ENCODE measurements at regions not wholly inside any gene's neighbourhood (a gene's known extent, or its start where the extent isn't known, plus 50 kb on each side); places are given as distances from the start of the nearest gene placed in this dataset.
"Not testable (repeated sequence)": the region's sequence is repeated elsewhere in the genome, so short reads cannot be mapped to it uniquely, and the experiment has no call there.

DNA sequence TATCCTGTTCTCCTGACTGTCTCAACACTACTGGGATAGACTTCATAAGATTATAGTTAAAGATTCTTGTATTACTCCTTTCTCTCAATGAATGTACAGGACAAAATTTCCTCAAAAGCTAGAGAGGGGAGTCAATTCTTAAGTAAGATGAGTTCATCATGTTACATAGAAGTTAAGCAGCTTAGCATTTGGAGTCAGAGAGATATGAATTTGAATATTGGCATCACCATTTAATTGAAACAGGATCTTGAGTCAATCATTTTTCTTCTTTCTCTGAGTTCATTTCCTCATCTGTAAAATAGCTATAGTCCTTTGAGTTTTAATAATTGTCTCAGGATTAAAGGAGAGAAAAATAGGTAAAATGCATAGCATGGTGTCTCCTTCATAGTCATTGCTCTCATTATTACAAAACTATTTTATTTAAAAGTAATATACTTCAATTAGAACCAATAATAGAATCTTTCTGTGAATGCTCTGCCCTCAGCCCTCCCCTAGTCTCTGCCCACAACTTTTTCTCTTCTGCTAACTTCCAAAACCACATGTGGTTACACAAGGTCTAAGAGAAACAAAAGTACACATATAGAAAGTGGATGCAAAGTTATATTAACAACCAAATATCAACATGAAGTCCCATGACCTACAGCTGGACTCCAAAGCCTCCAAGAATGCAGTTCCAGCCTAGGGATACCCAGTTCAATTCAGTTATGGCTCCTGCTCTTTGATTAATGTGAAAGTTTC lies 265.6 kb downstream of the TLE1 start:
- peaks cover 42% of the 10 kb centered on the region for H3K9me3 Mint-ChIP-seq (ENCODE audit: low read depth)
- no peaks in the 10 kb centered on the region for H3K27me3 Mint-ChIP-seq (ENCODE audit: low read depth)
- no peak overlapping the region for H3K27ac Mint-ChIP-seq (ENCODE audit: unreplicated experiment)
- DNase-seq (ENCODE audit: low spot score) = no peak
- H3K36me3 Mint-ChIP-seq (ENCODE audit: low read depth) = peaks cover 2% of the 10 kb centered on the region
- no peak for TF ChIP-seq CTCF (IDR thresholded peaks at IDR 0.05)
- peaks cover 7% of the 10 kb centered on the region for H3K4me1 Mint-ChIP-seq (ENCODE audit: low read depth)
- H3K4me3 Mint-ChIP-seq (ENCODE audit: unreplicated experiment) = no peak overlapping the region

- H3K4me3 Mint-ChIP-seq (ENCODE audit: unreplicated experiment); H3K27ac Mint-ChIP-seq (ENCODE audit: unreplicated experiment); DNase-seq (ENCODE audit: low spot score); H3K27me3 Mint-ChIP-seq (ENCODE audit: low read depth); H3K36me3 Mint-ChIP-seq (ENCODE audit: low read depth): not testable (repeated sequence)
- Mint-ChIP-seq H3K9me3 (ENCODE audit: low read depth) (peaks cover 28% of the 10 kb centered on the region), H3K4me1 (ENCODE audit: low read depth) (peaks cover 29% of the 10 kb centered on the region)
Measured at GRCh38 chr9:81421090-81421489, 268.3 kb downstream of the TLE1 start.

DNA sequence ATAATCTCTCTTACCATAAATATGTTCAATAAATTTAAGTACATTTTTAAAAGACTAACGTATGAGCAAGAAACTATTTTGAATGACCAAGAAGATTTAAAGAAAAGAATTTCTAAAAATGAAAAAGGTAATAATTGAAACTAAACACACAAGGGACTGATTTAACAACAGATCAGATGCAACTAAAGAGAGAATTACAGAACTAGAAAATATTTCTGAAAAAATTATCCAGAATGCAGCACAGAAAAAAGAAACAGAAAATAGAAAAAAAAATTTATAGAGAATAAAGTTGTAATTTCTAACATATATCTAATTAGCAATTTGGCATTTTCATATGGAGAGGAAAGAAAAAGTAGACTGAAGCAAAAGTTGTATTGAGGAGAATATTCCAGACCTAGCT lies 269.3 kb downstream of the TLE1 start:
- DNase-seq (ENCODE audit: low spot score) = no peak
- peaks cover 20% of the 10 kb centered on the region for H3K9me3 Mint-ChIP-seq (ENCODE audit: low read depth)

GRCh38 chr9:81417941-81418340 lies 271.4 kb downstream of the TLE1 start:
- Mint-ChIP-seq H3K9me3 (ENCODE audit: low read depth) (peaks cover 9% of the 10 kb centered on the region), H3K27me3 (ENCODE audit: low read depth) (no peaks in the 10 kb centered on the region), H3K27ac (ENCODE audit: unreplicated experiment) (no peak overlapping the region), H3K4me1 (ENCODE audit: low read depth) (peaks cover 22% of the 10 kb centered on the region), H3K4me3 (ENCODE audit: unreplicated experiment) (no peak overlapping the region), H3K36me3 (ENCODE audit: low read depth) (no peaks in the 10 kb centered on the region)
- no peak for DNase-seq (ENCODE audit: low spot score)
- TF ChIP-seq CTCF (IDR thresholded peaks at IDR 0.05) = no peak

More for the DNA sequence above, 269.3 kb downstream of the TLE1 start:
- no peaks in the 10 kb centered on the region for H3K36me3 Mint-ChIP-seq (ENCODE audit: low read depth)
- TF ChIP-seq CTCF (IDR thresholded peaks at IDR 0.05) = no peak
- no peak overlapping the region for H3K4me3 Mint-ChIP-seq (ENCODE audit: unreplicated experiment)
- no peaks in the 10 kb centered on the region for H3K27me3 Mint-ChIP-seq (ENCODE audit: low read depth)
- no peak overlapping the region for H3K27ac Mint-ChIP-seq (ENCODE audit: unreplicated experiment)
- peaks cover 29% of the 10 kb centered on the region for H3K4me1 Mint-ChIP-seq (ENCODE audit: low read depth)

DNA sequence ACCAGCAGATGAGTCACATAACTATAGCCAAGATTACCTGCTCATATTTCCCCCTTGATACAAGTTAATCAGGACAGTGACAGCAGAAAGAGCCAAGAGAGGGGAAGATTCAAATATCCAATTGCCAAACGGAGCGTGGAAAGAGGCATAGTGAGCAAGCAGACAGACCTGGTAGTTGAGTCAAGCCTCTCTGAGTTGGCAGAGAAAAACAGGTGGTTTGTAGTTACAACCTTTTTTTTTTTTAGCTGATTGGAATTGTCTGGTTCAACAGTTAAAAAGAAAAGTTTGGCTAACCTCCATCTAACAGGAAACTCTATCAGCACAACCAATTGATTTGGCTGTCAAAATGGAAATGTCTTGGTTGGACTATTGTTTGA lies 272.1 kb downstream of the TLE1 start:
- DNase-seq (ENCODE audit: low spot score) = no peak
- no peak for TF ChIP-seq CTCF (IDR thresholded peaks at IDR 0.05)
- no peak overlapping the region for H3K27ac Mint-ChIP-seq (ENCODE audit: unreplicated experiment)

More for the DNA sequence above, 272.1 kb downstream of the TLE1 start:
- H3K4me1 Mint-ChIP-seq (ENCODE audit: low read depth) = peaks cover 22% of the 10 kb centered on the region
- no peaks in the 10 kb centered on the region for H3K27me3 Mint-ChIP-seq (ENCODE audit: low read depth)
- H3K36me3 Mint-ChIP-seq (ENCODE audit: low read depth) = no peaks in the 10 kb centered on the region
- no peak overlapping the region for H3K4me3 Mint-ChIP-seq (ENCODE audit: unreplicated experiment)
- H3K9me3 Mint-ChIP-seq (ENCODE audit: low read depth) = peaks cover 9% of the 10 kb centered on the region

Data from chondrocyte (in vitro differentiated cells).